Skeletal muscle tissue (tissue), 3 donors: ENCODE measurements at regions not wholly inside any gene's neighbourhood (a gene's known extent, or its start where the extent isn't known, plus 50 kb on each side); places are given as distances from the start of the nearest gene placed in this dataset.

Experiments used
- H3K27ac ChIP-seq: one replicate; pipeline ENCODE4 v1.7.0; 2013; ENCODE audit warnings: mild to moderate bottlenecking, low read depth, low read length, inconsistent platforms
- H3K27me3 ChIP-seq, 3 donors: one replicate each; pipeline ENCODE4 v1.7.0; 2013; ENCODE audit warnings: low read length in 3 of 3; ENCODE audit not compliant: control insufficient read depth in 3 of 3, insufficient read depth in 3 of 3
- H3K36me3 ChIP-seq, 3 donors: one replicate each; pipeline ENCODE4 v1.7.0; 2013; ENCODE audit warnings: low read length in 3 of 3; ENCODE audit not compliant: control insufficient read depth in 3 of 3, insufficient read depth in 3 of 3
- H3K4me1 ChIP-seq, 3 donors: one replicate each; pipeline ENCODE4 v1.7.0; 2013; ENCODE audit warnings: low read length in 3 of 3, mild to moderate bottlenecking in 3 of 3; ENCODE audit not compliant: control insufficient read depth in 3 of 3, insufficient read depth in 3 of 3
- H3K4me3 ChIP-seq, 3 donors: one replicate each; pipeline ENCODE4 v1.7.0; 2013; ENCODE audit warnings: low read length in 3 of 3
- H3K9ac ChIP-seq, 3 donors: one replicate each; pipeline ENCODE4 v1.7.0; 2013; ENCODE audit warnings: low read length in 3 of 3, mild to moderate bottlenecking in 3 of 3, moderate library complexity in 2 of 3, low read depth in 1 of 3
- H3K9me3 ChIP-seq, 3 donors: one replicate each; pipeline ENCODE4 v1.7.0; 2013; ENCODE audit warnings: low read length in 3 of 3; ENCODE audit not compliant: control insufficient read depth in 3 of 3
- donor health status: Osteomylitis.

GRCh38 chr11:36817336-36817965, 219.4 kb upstream of the RAG2 start:
- Histone ChIP-seq H3K27me3 (no peaks in the 10 kb centered on the region), H3K36me3 (no peaks in the 10 kb centered on the region), H3K4me1 (no peaks in the 10 kb centered on the region), H3K4me3 (no peak overlapping the region), H3K9ac (no peak overlapping the region), H3K27ac (no peak overlapping the region), H3K9me3 (no peaks in the 10 kb centered on the region)

DNA sequence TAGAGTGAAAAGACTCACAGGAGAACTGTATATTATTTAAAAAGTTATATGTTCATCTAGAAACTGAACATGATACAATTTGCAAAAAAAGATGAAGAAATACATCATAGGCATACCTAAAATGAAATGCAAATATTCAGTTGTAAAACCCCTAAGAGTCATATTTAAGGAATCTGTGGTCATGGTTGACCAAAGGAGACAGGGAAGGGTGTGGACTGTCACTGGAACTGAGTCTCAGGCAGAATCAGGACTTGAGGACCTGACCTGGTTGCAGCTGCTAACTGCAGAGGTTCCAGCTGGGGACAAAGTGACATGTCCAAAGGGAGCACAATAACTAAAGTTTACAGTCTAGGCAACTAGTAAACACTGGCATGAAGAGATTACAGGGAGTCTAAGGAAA, 211.3 kb upstream of the RAG2 start:
- H3K36me3 ChIP-seq: no peaks in the 10 kb centered on the region

DNA sequence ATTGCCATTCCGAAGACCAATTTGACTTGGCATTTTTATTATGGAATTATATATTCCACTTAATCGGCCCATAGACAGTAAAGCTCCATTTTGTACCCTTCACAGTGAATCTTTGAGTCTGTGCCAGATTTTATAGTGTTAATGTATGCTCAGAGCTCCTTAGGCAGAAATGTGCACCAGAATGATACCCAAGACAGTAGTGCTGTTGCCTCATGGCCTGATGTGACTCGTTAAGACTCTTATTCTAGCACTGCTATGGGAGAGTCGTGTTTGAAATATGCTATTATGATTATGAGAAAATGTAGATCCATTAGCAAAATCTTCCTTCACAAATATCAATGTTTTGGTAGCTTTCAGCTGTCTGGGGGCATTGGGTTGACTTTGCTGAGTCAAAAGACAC, 209.8 kb upstream of the RAG2 start:
- Histone ChIP-seq H3K9ac (no peak overlapping the region), H3K27ac (no peak overlapping the region), H3K27me3 (no peaks in the 10 kb centered on the region), H3K4me1 (no peaks in the 10 kb centered on the region), H3K9me3 (no peaks in the 10 kb centered on the region), H3K36me3 (no peaks in the 10 kb centered on the region), H3K4me3 (no peak overlapping the region)

More for the DNA sequence above, 211.3 kb upstream of the RAG2 start:
- Histone ChIP-seq H3K9ac (no peak overlapping the region), H3K4me3 (no peak overlapping the region), H3K27me3 (no peaks in the 10 kb centered on the region), H3K9me3 (no peaks in the 10 kb centered on the region), H3K4me1 (no peaks in the 10 kb centered on the region), H3K27ac (no peak overlapping the region)

- Histone ChIP-seq H3K27ac (no peak overlapping the region), H3K4me1 (no peaks in the 10 kb centered on the region), H3K4me3 (no peak overlapping the region), H3K9ac (no peak overlapping the region), H3K36me3 (no peaks in the 10 kb centered on the region), H3K27me3 (no peaks in the 10 kb centered on the region), H3K9me3 (no peaks in the 10 kb centered on the region)
These were observed 205.0 kb upstream of the RAG2 start for GRCh38 chr11:36803084-36803483.

- Histone ChIP-seq H3K4me3 (peak overlapping the region in 1 of 3 donors; percentile 1), H3K9me3 (no peaks in the 10 kb centered on the region), H3K9ac (no peak overlapping the region), H3K36me3 (no peaks in the 10 kb centered on the region), H3K27ac (no peak overlapping the region), H3K4me1 (peaks cover 0 to 4% (median 0%) of the 10 kb centered on the region in 3 donors), H3K27me3 (peaks cover 0 to 2% (median 0%) of the 10 kb centered on the region in 3 donors)
These were observed 195.2 kb upstream of the RAG2 start for GRCh38 chr11:36792996-36793914.

GRCh38 chr11:36791957-36792356, 193.9 kb upstream of the RAG2 start:
- Histone ChIP-seq H3K36me3 (no peaks in the 10 kb centered on the region), H3K27ac (no peak overlapping the region), H3K4me1 (peaks cover 0 to 4% (median 0%) of the 10 kb centered on the region in 3 donors), H3K9me3 (no peaks in the 10 kb centered on the region), H3K9ac (no peak overlapping the region), H3K4me3 (no peak overlapping the region), H3K27me3 (peaks cover 0 to 2% (median 0%) of the 10 kb centered on the region in 3 donors)

GRCh38 chr11:36790526-36790925, 192.5 kb upstream of the RAG2 start:
- Histone ChIP-seq H3K4me1 (peaks cover 0 to 4% (median 0%) of the 10 kb centered on the region in 3 donors), H3K4me3 (no peak overlapping the region), H3K9ac (no peak overlapping the region), H3K9me3 (no peaks in the 10 kb centered on the region), H3K27me3 (peaks cover 0 to 2% (median 0%) of the 10 kb centered on the region in 3 donors), H3K36me3 (no peaks in the 10 kb centered on the region), H3K27ac (no peak overlapping the region)

- no peak overlapping the region for H3K4me3 ChIP-seq
- no peak overlapping the region for H3K9ac ChIP-seq
- no peak overlapping the region for H3K27ac ChIP-seq
- no peaks in the 10 kb centered on the region for H3K36me3 ChIP-seq
- no peaks in the 10 kb centered on the region for H3K9me3 ChIP-seq
- no peaks in the 10 kb centered on the region for H3K4me1 ChIP-seq
- no peaks in the 10 kb centered on the region for H3K27me3 ChIP-seq
These were observed 185.8 kb upstream of the RAG2 start for GRCh38 chr11:36783808-36784207.

DNA sequence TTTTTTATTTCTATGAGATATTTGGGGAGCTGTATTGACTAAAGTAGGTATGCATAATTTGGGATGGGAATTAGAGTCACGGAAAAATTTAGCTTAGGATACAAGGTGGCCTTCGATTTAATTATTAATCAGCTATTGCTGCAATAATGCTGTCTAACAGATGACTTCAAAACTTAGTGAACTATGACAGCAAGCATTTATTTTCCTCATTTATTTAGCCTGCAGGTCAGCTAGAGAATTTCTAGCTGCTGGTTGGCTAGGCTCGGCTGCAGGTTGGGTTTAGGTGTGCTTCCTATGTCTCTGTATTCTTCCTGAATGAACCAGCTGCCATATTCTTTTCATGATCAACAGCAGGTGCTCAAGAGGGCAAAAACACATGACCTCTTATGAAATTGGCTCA, 181.8 kb upstream of the RAG2 start:
- Histone ChIP-seq H3K27me3 (no peaks in the 10 kb centered on the region), H3K27ac (no peak overlapping the region), H3K9me3 (no peaks in the 10 kb centered on the region), H3K9ac (no peak overlapping the region), H3K4me3 (no peak overlapping the region), H3K36me3 (no peaks in the 10 kb centered on the region), H3K4me1 (no peaks in the 10 kb centered on the region)

GRCh38 chr11:36777311-36777710, 179.3 kb upstream of the RAG2 start:
- Histone ChIP-seq H3K36me3 (no peaks in the 10 kb centered on the region), H3K9me3 (no peaks in the 10 kb centered on the region), H3K4me1 (no peaks in the 10 kb centered on the region), H3K27me3 (no peaks in the 10 kb centered on the region), H3K9ac (no peak overlapping the region), H3K27ac (no peak overlapping the region), H3K4me3 (no peak overlapping the region)
